ENCODE measurements at regions not wholly inside any gene's neighbourhood (a gene's known extent, or its start where the extent isn't known, plus 50 kb on each side); places are given as distances from the start of the nearest gene placed in this dataset.

GRCh38 chr6:84615987-84616386 lies 148.4 kb downstream of the TBX18 start:
- TF ChIP-seq EZH2phosphoT487 (IDR thresholded peaks at IDR 0.05; ENCODE audit: unreplicated experiment) (no peak), CTCF (conservative IDR thresholded peaks at IDR 0.05; ENCODE audit: low read depth in 2 of 2) (no peak), EZH2 (IDR thresholded peaks at IDR 0.05; ENCODE audit: low read depth, unreplicated experiment) (no peak), JUNB (IDR thresholded peaks at IDR 0.05; ENCODE audit: unreplicated experiment) (no peak), POLR2AphosphoS5 (IDR thresholded peaks at IDR 0.05; ENCODE audit: low read depth) (no peak)
